ENCODE measurements at regions not wholly inside any gene's neighbourhood (a gene's known extent, or its start where the extent isn't known, plus 50 kb on each side); places are given as distances from the start of the nearest gene placed in this dataset.

DNA sequence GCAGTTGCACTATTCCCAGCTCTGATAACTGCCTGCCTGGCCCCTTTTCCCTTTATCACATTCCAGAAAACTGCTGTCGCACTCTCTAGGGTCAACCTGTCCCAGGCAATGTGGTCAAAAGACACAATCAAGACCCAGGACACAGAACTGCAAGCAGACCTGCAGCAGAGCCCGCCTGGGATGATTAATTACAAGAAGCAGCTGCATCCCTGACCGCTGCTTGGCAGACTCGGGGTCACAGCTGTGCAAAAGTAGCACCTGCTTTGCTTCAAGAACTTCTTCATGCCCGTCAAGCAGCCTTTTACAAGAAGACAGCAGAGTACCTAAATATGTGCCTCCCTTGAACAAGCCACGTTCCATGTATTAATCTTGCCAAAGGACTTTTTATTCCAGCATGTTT, 120.0 kb upstream of the ST8SIA2 start:
- H3K27me3 ChIP-seq (ENCODE audit: control insufficient read depth in 1 of 2, insufficient read depth in 2 of 2, low read length in 2 of 2) = no peaks in the 10 kb centered on the region
- intact Hi-C loops (cut with micrococcal nuclease; ENCODE audit: unreplicated experiment) = no loop called here

GRCh38 chr15:92277776-92278175, 115.9 kb upstream of the ST8SIA2 start:
- Histone ChIP-seq H4K20me1 (ENCODE audit: insufficient read depth, low read length) (no peaks in the 10 kb centered on the region), H3K79me2 (ENCODE audit: insufficient read depth, low read length) (no peaks in the 10 kb centered on the region), H3K9me3 (ENCODE audit: low read length) (no peaks in the 10 kb centered on the region), H3K27ac (ENCODE audit: extremely low read length, insufficient read depth, low read length) (no peak overlapping the region), H3K9ac (ENCODE audit: insufficient read depth, low read depth, low read length) (no peak overlapping the region), H3K27me3 (ENCODE audit: control insufficient read depth in 1 of 2, insufficient read depth in 2 of 2, low read length in 2 of 2) (no peaks in the 10 kb centered on the region), H3K4me3 (replicated peaks in 1 of 3; ENCODE audit: insufficient read depth in 1 of 3, low read depth in 2 of 3, low read length in 3 of 3) (no peak overlapping the region), H3K36me3 (replicated peaks in 1 of 2; ENCODE audit: control insufficient read depth in 1 of 2, insufficient read depth in 2 of 2, low read length in 2 of 2) (no peaks in the 10 kb centered on the region), H2AFZ (ENCODE audit: low read length) (no peak overlapping the region), H3K4me2 (ENCODE audit: low read depth, low read length) (no peak overlapping the region), H3K4me1 (ENCODE audit: insufficient read depth, low read length) (no peaks in the 10 kb centered on the region)
- TF ChIP-seq, protein P1, sequence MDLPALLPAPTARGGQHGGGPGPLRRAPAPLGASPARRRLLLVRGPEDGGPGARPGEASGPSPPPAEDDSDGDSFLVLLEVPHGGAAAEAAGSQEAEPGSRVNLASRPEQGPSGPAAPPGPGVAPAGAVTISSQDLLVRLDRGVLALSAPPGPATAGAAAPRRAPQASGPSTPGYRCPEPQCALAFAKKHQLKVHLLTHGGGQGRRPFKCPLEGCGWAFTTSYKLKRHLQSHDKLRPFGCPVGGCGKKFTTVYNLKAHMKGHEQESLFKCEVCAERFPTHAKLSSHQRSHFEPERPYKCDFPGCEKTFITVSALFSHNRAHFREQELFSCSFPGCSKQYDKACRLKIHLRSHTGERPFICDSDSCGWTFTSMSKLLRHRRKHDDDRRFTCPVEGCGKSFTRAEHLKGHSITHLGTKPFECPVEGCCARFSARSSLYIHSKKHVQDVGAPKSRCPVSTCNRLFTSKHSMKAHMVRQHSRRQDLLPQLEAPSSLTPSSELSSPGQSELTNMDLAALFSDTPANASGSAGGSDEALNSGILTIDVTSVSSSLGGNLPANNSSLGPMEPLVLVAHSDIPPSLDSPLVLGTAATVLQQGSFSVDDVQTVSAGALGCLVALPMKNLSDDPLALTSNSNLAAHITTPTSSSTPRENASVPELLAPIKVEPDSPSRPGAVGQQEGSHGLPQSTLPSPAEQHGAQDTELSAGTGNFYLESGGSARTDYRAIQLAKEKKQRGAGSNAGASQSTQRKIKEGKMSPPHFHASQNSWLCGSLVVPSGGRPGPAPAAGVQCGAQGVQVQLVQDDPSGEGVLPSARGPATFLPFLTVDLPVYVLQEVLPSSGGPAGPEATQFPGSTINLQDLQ (CRISPR knock-in tag; IDR thresholded peaks at IDR 0.05) = no peak
- TF ChIP-seq ZNF382 (CRISPR knock-in tag; IDR thresholded peaks at IDR 0.05; ENCODE audit: borderline replicate concordance) (no peak), NR2C2 (CRISPR knock-in tag; IDR thresholded peaks at IDR 0.05; ENCODE audit: borderline replicate concordance) (no peak), ESRRA (CRISPR knock-in tag; IDR thresholded peaks at IDR 0.05; ENCODE audit: low read depth) (no peak), STAG1 (CRISPR knock-in tag; IDR thresholded peaks at IDR 0.05) (peak; percentile 22; the same call in 1 of the 2 replicates), ZNF749 (CRISPR knock-in tag; IDR thresholded peaks at IDR 0.05; ENCODE audit: borderline replicate concordance) (no peak), ZFP36L2 (CRISPR knock-in tag; IDR thresholded peaks at IDR 0.05) (no peak)
- TF ChIP-seq, protein P2, sequence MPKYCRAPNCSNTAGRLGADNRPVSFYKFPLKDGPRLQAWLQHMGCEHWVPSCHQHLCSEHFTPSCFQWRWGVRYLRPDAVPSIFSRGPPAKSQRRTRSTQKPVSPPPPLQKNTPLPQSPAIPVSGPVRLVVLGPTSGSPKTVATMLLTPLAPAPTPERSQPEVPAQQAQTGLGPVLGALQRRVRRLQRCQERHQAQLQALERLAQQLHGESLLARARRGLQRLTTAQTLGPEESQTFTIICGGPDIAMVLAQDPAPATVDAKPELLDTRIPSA (CRISPR knock-in tag; IDR thresholded peaks at IDR 0.05; ENCODE audit: borderline replicate concordance) = no peak
- no peak for DNase-seq (ENCODE audit: low spot score)
- peak; percentile 52 for ATAC-seq
- POLR2A ChIA-PET = no interaction called here
- intact Hi-C loops (cut with micrococcal nuclease; ENCODE audit: unreplicated experiment) = loop anchor here (1.0 kb wide), 1 partner anchor 106 kb away; no protein-coding TSS in a partner anchor
- in situ Hi-C loops (cut with HindIII; ENCODE audit: extremely low pct_ligation_motif_present, low pct_unique_long_range_greater_than_20kb) = no loop called here
- WGBS (ENCODE audit: low lambda C conversion rate) = no CpG with 5 or more reads among the region's 1 CpG
- CTCF ChIA-PET (ENCODE audit: low intra/inter-chr PET ratio, low total read pairs) = no interaction called here
- no TSS peak for BruUV-seq (replicated peaks)
- FAIRE-seq = no peak

More for the DNA sequence above, 120.0 kb upstream of the ST8SIA2 start:
- DNase-seq (ENCODE audit: low spot score) (no peak), ATAC-seq (no peak), FAIRE-seq (no peak)
- H4K20me1 ChIP-seq (ENCODE audit: insufficient read depth, low read length) = no peaks in the 10 kb centered on the region
- whole genome bisulfite sequencing (ENCODE audit: low lambda C conversion rate) = 3% methylated on average over 5 of the region's 6 CpGs
- no peak overlapping the region for H3K27ac ChIP-seq (ENCODE audit: extremely low read length, insufficient read depth, low read length)
- BruUV-seq (replicated peaks) = no TSS peak
- ChIA-PET CTCF (ENCODE audit: low intra/inter-chr PET ratio, low total read pairs) (no interaction called here), POLR2A (no interaction called here)
- no peak overlapping the region for H2AFZ ChIP-seq (ENCODE audit: low read length)
- TF ChIP-seq, protein P2 (CRISPR knock-in tag; IDR thresholded peaks at IDR 0.05; ENCODE audit: borderline replicate concordance) = no peak
- TF ChIP-seq ZZZ3 (CRISPR knock-in tag; IDR thresholded peaks at IDR 0.05; ENCODE audit: borderline replicate concordance) = no peak
- TF ChIP-seq TCF12 (IDR thresholded peaks at IDR 0.05) = no peak
- no peak for TF ChIP-seq TCF12 (CRISPR knock-in tag; IDR thresholded peaks at IDR 0.05)
- no peaks in the 10 kb centered on the region for H3K9me3 ChIP-seq (ENCODE audit: low read length)
- in situ Hi-C loops (cut with HindIII; ENCODE audit: extremely low pct_ligation_motif_present, low pct_unique_long_range_greater_than_20kb) = no loop called here
- H3K4me2 ChIP-seq (ENCODE audit: low read depth, low read length) = no peak overlapping the region
- no peak overlapping the region for H3K9ac ChIP-seq (ENCODE audit: insufficient read depth, low read depth, low read length)
- H3K4me3 ChIP-seq (replicated peaks in 1 of 3; ENCODE audit: insufficient read depth in 1 of 3, low read depth in 2 of 3, low read length in 3 of 3) = no peak overlapping the region
- H3K79me2 ChIP-seq (ENCODE audit: insufficient read depth, low read length) = no peaks in the 10 kb centered on the region
- no peaks in the 10 kb centered on the region for H3K4me1 ChIP-seq (ENCODE audit: insufficient read depth, low read length)
- H3K36me3 ChIP-seq (replicated peaks in 1 of 2; ENCODE audit: control insufficient read depth in 1 of 2, insufficient read depth in 2 of 2, low read length in 2 of 2) = no peaks in the 10 kb centered on the region

Measured in HepG2 (cell line).